ENCODE measurements at regions not wholly inside any gene's neighbourhood (a gene's known extent, or its start where the extent isn't known, plus 50 kb on each side); places are given as distances from the start of the nearest gene placed in this dataset.
"Not testable (repeated sequence)": the region's sequence is repeated elsewhere in the genome, so short reads cannot be mapped to it uniquely, and the experiment has no call there.

DNA sequence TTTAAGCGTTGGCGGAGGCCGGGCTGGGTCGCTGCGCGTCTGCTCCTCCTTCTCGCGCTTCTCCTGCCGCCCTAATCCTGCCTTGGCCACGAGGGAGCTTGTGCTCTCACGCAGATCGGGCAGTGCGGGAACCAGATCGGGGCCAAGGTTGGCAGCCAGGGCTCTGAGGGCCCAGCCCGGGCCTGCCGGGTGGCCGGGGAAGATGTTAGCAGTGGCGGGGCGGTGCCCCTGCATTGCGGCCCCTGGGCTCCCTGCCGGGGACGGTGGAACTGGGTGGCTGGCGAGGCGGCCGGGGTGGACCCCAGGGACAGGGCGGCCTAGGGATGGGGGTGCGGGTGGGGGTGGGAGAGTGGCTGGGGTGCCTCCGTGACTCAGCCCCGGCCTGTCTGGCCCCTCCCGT, 297.4 kb downstream of the CACNA1B start:
- not testable (repeated sequence) for H3K4me1 ChIP-seq (ENCODE audit: low read length); H3K27me3 ChIP-seq (ENCODE audit: low read depth, low read length); H3K36me3 ChIP-seq (replicated peaks; ENCODE audit: low read depth, low read length); H3K4me2 ChIP-seq (ENCODE audit: low read length); H3K9ac ChIP-seq (ENCODE audit: low read length); H3K9me3 ChIP-seq (ENCODE audit: insufficient read depth, low read length); H3K4me3 ChIP-seq (ENCODE audit: low read length); H4K20me1 ChIP-seq (ENCODE audit: insufficient read depth, low read length); H3K79me2 ChIP-seq (ENCODE audit: low read length); H3K27ac ChIP-seq (ENCODE audit: low read length); H2AFZ ChIP-seq (ENCODE audit: low read depth, low read length)

DNA sequence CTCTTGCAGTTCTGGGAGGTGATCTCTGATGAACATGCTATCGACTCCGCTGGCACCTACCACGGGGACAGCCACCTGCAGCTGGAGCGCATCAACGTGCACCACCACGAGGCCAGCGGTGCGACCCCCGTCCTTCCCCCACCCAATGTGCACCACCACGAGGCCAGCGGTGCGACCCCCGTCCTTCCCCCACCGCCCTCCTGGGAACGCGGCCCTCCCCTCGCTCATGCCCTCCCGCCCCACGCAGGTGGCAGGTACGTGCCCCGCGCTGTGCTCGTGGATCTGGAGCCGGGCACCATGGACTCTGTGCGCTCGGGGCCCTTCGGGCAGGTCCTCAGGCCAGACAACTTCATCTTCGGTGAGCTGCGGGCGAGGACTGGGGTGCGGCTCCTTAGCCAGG, 297.8 kb downstream of the CACNA1B start:
- not testable (repeated sequence) for H2AFZ ChIP-seq (ENCODE audit: low read depth, low read length); H3K4me2 ChIP-seq (ENCODE audit: low read length); H3K4me1 ChIP-seq (ENCODE audit: low read length); H3K79me2 ChIP-seq (ENCODE audit: low read length); H4K20me1 ChIP-seq (ENCODE audit: insufficient read depth, low read length); H3K4me3 ChIP-seq (ENCODE audit: low read length); H3K36me3 ChIP-seq (replicated peaks; ENCODE audit: low read depth, low read length); H3K9ac ChIP-seq (ENCODE audit: low read length); H3K9me3 ChIP-seq (ENCODE audit: insufficient read depth, low read length); H3K27ac ChIP-seq (ENCODE audit: low read length); H3K27me3 ChIP-seq (ENCODE audit: low read depth, low read length)

DNA sequence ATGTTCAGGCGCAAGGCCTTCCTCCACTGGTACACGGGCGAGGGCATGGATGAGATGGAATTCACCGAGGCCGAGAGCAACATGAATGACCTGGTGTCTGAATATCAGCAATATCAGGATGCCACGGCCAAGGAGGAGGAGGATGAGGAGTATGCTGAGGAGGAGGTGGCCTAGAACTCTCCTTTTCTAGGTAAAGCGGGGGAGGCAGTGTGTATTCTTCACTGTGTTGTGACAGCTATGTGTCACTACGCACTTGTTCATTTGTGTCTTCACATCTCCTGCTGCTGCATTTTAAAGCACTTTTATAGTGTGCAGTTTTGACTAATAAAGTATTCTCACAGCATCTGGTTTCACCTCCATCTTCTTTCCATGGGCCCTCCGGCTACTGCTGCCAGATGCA, 299.5 kb downstream of the CACNA1B start:
- not testable (repeated sequence) for H3K4me2 ChIP-seq (ENCODE audit: low read length); H3K9me3 ChIP-seq (ENCODE audit: insufficient read depth, low read length); H2AFZ ChIP-seq (ENCODE audit: low read depth, low read length); H3K9ac ChIP-seq (ENCODE audit: low read length); H4K20me1 ChIP-seq (ENCODE audit: insufficient read depth, low read length); H3K27me3 ChIP-seq (ENCODE audit: low read depth, low read length); H3K36me3 ChIP-seq (replicated peaks; ENCODE audit: low read depth, low read length); H3K27ac ChIP-seq (ENCODE audit: low read length); H3K79me2 ChIP-seq (ENCODE audit: low read length); H3K4me3 ChIP-seq (ENCODE audit: low read length); H3K4me1 ChIP-seq (ENCODE audit: low read length)

DNA sequence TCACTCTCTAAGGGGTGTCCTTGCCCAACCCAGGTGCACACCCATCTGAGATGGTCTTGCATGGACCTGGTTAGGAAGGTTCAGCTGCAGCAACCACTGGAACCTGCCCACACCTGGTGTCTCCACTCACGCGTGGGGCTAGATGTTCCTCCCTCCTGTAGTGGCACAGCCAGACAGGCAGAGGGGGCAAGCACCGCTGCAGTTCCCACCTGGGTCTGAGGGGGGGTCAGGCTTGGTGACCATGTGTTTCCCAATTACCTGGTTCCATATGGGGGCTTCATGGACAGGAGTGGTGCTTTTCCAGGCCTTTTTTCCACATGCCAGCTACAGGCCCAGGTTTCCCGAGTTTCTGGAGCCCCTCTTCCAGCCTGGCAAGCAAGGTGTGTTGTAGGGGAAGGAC, 301.4 kb downstream of the CACNA1B start:
- not testable (repeated sequence) for H3K79me2 ChIP-seq (ENCODE audit: low read length); H4K20me1 ChIP-seq (ENCODE audit: insufficient read depth, low read length); H3K9ac ChIP-seq (ENCODE audit: low read length); H3K4me1 ChIP-seq (ENCODE audit: low read length); H3K27me3 ChIP-seq (ENCODE audit: low read depth, low read length); H3K27ac ChIP-seq (ENCODE audit: low read length); H3K4me3 ChIP-seq (ENCODE audit: low read length); H3K4me2 ChIP-seq (ENCODE audit: low read length); H3K36me3 ChIP-seq (replicated peaks; ENCODE audit: low read depth, low read length); H2AFZ ChIP-seq (ENCODE audit: low read depth, low read length); H3K9me3 ChIP-seq (ENCODE audit: insufficient read depth, low read length)

DNA sequence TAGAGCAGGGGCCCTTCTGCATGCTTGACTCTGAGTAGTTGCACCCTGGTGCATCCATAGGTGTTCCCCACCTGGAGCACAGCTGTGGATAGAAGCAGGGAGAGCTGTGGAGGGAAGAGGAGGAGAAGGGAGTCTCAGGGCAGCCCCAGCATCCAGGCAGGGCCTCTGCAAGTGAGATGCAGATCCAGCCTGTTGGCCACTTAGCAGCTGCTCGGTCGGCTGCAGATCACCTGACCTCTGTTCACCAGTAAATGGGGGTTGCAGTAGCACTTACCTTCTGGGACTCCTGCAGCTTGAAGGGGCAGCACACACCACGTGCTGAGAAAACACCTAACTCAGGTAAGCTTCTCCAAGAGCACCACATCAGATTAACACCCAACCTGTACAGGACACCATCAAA, 302.1 kb downstream of the CACNA1B start:
- not testable (repeated sequence) for H3K4me2 ChIP-seq (ENCODE audit: low read length); H4K20me1 ChIP-seq (ENCODE audit: insufficient read depth, low read length); H3K27ac ChIP-seq (ENCODE audit: low read length); H3K9me3 ChIP-seq (ENCODE audit: insufficient read depth, low read length); H3K4me1 ChIP-seq (ENCODE audit: low read length); H3K79me2 ChIP-seq (ENCODE audit: low read length); H3K36me3 ChIP-seq (replicated peaks; ENCODE audit: low read depth, low read length); H2AFZ ChIP-seq (ENCODE audit: low read depth, low read length); H3K27me3 ChIP-seq (ENCODE audit: low read depth, low read length); H3K9ac ChIP-seq (ENCODE audit: low read length); H3K4me3 ChIP-seq (ENCODE audit: low read length)

DNA sequence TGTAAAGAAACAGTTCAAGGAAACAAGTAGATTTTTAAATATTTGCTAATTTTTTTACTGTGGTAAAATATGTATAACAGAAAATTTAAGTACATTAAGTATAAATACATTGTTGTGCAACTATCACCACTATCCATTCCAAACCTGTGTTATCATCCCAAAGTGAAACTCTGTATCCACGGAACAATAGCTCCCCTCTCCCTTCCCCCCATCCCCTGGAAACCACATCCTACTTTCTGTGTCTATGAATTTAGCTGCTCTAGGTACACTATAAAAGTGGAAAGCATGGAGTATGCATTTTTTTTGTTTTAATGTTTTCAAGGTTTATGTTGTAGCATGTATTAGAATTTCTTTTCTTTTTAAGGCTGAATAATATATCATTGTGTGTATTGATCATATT, 304.4 kb downstream of the CACNA1B start:
- not testable (repeated sequence) for H3K9me3 ChIP-seq (ENCODE audit: insufficient read depth, low read length); H4K20me1 ChIP-seq (ENCODE audit: insufficient read depth, low read length); H3K27ac ChIP-seq (ENCODE audit: low read length); H3K4me3 ChIP-seq (ENCODE audit: low read length); H3K27me3 ChIP-seq (ENCODE audit: low read depth, low read length); H3K36me3 ChIP-seq (replicated peaks; ENCODE audit: low read depth, low read length); H3K4me2 ChIP-seq (ENCODE audit: low read length); H3K4me1 ChIP-seq (ENCODE audit: low read length); H3K79me2 ChIP-seq (ENCODE audit: low read length); H3K9ac ChIP-seq (ENCODE audit: low read length); H2AFZ ChIP-seq (ENCODE audit: low read depth, low read length)

DNA sequence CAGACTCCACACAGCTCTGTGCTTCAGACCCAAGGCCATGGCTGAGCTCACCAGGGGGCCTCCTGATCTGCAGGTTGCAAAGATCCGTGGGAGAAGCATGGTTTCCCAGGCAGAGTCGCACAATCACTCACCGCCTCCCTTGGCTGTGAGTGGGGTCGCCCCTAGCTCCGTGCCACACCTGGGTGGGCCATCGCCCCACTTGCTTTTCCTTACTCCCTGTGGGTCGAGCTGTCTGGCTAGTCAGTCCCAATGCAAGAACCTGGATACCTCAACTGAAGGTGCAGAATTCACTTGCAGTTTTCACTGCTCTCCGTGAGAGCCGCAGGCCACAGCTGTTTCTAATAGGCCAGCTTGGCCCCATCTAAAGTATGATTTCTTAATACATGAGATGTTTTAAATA, 319.6 kb downstream of the CACNA1B start:
- H3K27me3 ChIP-seq (ENCODE audit: low read depth, low read length); H3K4me3 ChIP-seq (ENCODE audit: low read length); H3K79me2 ChIP-seq (ENCODE audit: low read length); H3K4me2 ChIP-seq (ENCODE audit: low read length); H3K9me3 ChIP-seq (ENCODE audit: insufficient read depth, low read length); H3K27ac ChIP-seq (ENCODE audit: low read length); H3K36me3 ChIP-seq (replicated peaks; ENCODE audit: low read depth, low read length); H2AFZ ChIP-seq (ENCODE audit: low read depth, low read length); H3K4me1 ChIP-seq (ENCODE audit: low read length); H4K20me1 ChIP-seq (ENCODE audit: insufficient read depth, low read length); H3K9ac ChIP-seq (ENCODE audit: low read length): not testable (repeated sequence)

DNA sequence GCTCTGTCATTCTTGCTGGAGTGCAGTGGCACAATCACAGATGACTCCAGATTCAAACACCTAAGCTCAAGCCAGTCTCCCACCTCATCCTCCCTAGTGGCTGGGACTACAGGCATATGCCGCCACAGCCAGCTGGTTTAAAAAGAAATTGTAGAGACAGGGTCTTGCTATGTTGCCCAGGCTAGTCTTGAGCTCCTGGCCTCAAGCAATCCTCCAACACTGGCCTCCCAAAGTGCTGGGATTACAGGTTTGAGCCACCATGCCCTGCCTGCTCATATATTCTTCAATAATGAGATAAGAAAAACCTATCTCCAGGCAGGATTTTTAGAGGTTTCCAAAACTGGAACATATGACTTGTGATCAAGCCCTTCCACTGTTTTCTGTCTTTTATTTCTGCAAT, 321.4 kb downstream of the CACNA1B start:
- not testable (repeated sequence) for H3K9ac ChIP-seq (ENCODE audit: low read length); H3K4me3 ChIP-seq (ENCODE audit: low read length); H3K9me3 ChIP-seq (ENCODE audit: insufficient read depth, low read length); H3K27me3 ChIP-seq (ENCODE audit: low read depth, low read length); H3K36me3 ChIP-seq (replicated peaks; ENCODE audit: low read depth, low read length); H4K20me1 ChIP-seq (ENCODE audit: insufficient read depth, low read length); H3K79me2 ChIP-seq (ENCODE audit: low read length); H3K4me1 ChIP-seq (ENCODE audit: low read length); H3K4me2 ChIP-seq (ENCODE audit: low read length); H2AFZ ChIP-seq (ENCODE audit: low read depth, low read length); H3K27ac ChIP-seq (ENCODE audit: low read length)

DNA sequence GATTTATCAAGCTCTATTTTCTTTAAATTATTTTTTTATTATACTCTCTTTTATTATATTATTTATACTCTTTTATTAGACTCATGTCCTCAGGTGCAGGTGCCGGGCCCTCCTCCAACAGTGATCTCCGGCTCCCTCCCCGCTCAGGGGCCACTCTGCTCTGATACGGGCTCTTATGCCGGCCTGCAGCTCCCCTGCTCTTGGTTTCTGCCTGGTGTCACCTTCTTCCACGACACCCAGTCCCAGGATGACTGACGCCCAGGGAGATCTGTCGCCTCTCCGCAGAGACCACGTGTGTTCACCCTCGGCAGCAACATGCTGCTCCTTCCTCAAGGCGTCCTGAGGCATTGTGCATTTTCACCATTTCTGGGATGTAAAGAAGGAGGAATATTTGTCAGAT, 322.3 kb downstream of the CACNA1B start:
- not testable (repeated sequence) for H3K4me1 ChIP-seq (ENCODE audit: low read length); H4K20me1 ChIP-seq (ENCODE audit: insufficient read depth, low read length); H3K4me2 ChIP-seq (ENCODE audit: low read length); H2AFZ ChIP-seq (ENCODE audit: low read depth, low read length); H3K36me3 ChIP-seq (replicated peaks; ENCODE audit: low read depth, low read length); H3K4me3 ChIP-seq (ENCODE audit: low read length); H3K79me2 ChIP-seq (ENCODE audit: low read length); H3K9ac ChIP-seq (ENCODE audit: low read length); H3K9me3 ChIP-seq (ENCODE audit: insufficient read depth, low read length); H3K27me3 ChIP-seq (ENCODE audit: low read depth, low read length); H3K27ac ChIP-seq (ENCODE audit: low read length)

DNA sequence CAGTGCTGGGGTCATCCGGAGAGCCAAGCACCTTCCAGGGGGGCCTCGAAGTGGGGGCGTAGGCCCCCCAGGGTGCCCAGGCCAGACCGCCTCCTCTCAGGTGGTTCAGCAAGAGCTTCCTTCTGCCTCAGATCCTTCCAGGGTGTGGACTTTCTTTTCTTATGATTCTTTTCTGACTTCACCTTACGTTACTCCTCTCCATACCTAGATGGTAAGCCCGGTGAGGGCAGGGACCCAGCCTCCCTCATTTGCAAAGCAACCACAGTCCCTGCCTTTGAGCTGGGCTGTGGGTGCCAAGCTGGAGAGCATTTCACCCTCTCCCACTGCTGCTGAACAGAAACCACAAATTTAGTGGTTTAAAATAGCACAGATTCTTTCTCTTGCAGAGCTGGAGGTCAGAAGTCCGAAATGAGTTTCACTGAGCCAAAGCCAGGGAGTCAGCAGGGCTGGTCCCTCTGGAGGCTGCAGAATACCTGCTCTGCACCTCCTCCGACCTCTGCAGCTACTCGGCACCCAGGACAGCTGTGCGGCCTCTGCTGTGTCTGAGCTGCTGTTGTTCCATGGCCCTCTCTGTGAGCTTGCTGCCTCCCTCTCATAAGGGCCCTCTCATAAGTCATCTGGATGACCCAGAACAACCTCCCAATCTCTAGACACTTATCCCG, 323.0 kb downstream of the CACNA1B start:
- H3K9me3 ChIP-seq (ENCODE audit: insufficient read depth, low read length); H3K27me3 ChIP-seq (ENCODE audit: low read depth, low read length); H3K4me2 ChIP-seq (ENCODE audit: low read length); H3K27ac ChIP-seq (ENCODE audit: low read length); H3K36me3 ChIP-seq (replicated peaks; ENCODE audit: low read depth, low read length); H3K79me2 ChIP-seq (ENCODE audit: low read length); H3K4me3 ChIP-seq (ENCODE audit: low read length); H3K9ac ChIP-seq (ENCODE audit: low read length); H4K20me1 ChIP-seq (ENCODE audit: insufficient read depth, low read length); H2AFZ ChIP-seq (ENCODE audit: low read depth, low read length); H3K4me1 ChIP-seq (ENCODE audit: low read length): not testable (repeated sequence)

Measured in OCI-LY3 (cell line).